ENCODE measurements at regions not wholly inside any gene's neighbourhood (a gene's known extent, or its start where the extent isn't known, plus 50 kb on each side); places are given as distances from the start of the nearest gene placed in this dataset.

GRCh38 chr7:22642454-22642853, 84.5 kb upstream of the IL6 start:
- intact Hi-C loops (cut with micrococcal nuclease): no loop called here
- H2AFZ ChIP-seq (ENCODE audit: insufficient read depth, low read depth, low read length, poor library complexity, severe bottlenecking): no peak overlapping the region
- H3K79me2 ChIP-seq (ENCODE audit: insufficient read depth, low read length): no peaks in the 10 kb centered on the region
- H3K9me3 ChIP-seq (replicated peaks in 1 of 2; ENCODE audit: control insufficient read depth in 1 of 2, insufficient read depth in 1 of 2, low read length in 2 of 2): peaks cover 20 to 26% of the 10 kb centered on the region in 2 donors
- Mint-ChIP-seq H3K4me3 (no peak overlapping the region), H3K27ac (no peak overlapping the region), H3K9me3 (peaks cover 20 to 44% (median 32%) of the 10 kb centered on the region in 7 donors), H3K27me3 (ENCODE audit: low read depth in 3 of 3) (peaks cover 0 to 5% (median 3%) of the 10 kb centered on the region in 3 donors), H3K36me3 (no peaks in the 10 kb centered on the region), H3K4me1 (no peaks in the 10 kb centered on the region)
- no peaks in the 10 kb centered on the region for H3K36me3 ChIP-seq (replicated peaks in 1 of 2; ENCODE audit: control insufficient read depth in 1 of 2, insufficient read depth in 2 of 2, low read length in 2 of 2)
- TF ChIP-seq CTCF (IDR thresholded peaks at IDR 0.05): no peak
- no peaks in the 10 kb centered on the region for H3K27me3 ChIP-seq (ENCODE audit: control insufficient read depth in 2 of 2, insufficient read depth in 2 of 2, low read length in 2 of 2)
- no peak overlapping the region for H3K9ac ChIP-seq (ENCODE audit: insufficient read depth, low read length, poor library complexity, severe bottlenecking)
- H4K20me1 ChIP-seq (ENCODE audit: insufficient read depth, low read length): no peaks in the 10 kb centered on the region
- no peak for DNase-seq
- H3K27ac ChIP-seq (ENCODE audit: low read depth in 1 of 2, low read length in 2 of 2): no peak overlapping the region
- H3K4me2 ChIP-seq (replicated peaks; ENCODE audit: extremely low read depth, low read length, poor library complexity, severe bottlenecking): no peak overlapping the region
- no peak overlapping the region for H3K4me3 ChIP-seq (replicated peaks in 1 of 3; ENCODE audit: low read depth in 2 of 3, low read length in 3 of 3)
- H3K4me1 ChIP-seq (ENCODE audit: control insufficient read depth in 1 of 2, insufficient read depth in 2 of 2, low read length in 2 of 2): no peaks in the 10 kb centered on the region

- Mint-ChIP-seq H3K9me3 (peaks cover 9 to 23% (median 15%) of the 10 kb centered on the region in 7 donors), H3K27me3 (ENCODE audit: low read depth in 3 of 3) (peaks cover under 1 to 5% (median 3%) of the 10 kb centered on the region in 3 donors), H3K36me3 (no peaks in the 10 kb centered on the region), H3K4me3 (no peak overlapping the region), H3K27ac (no peak overlapping the region), H3K4me1 (no peaks in the 10 kb centered on the region)
- Histone ChIP-seq H3K4me3 (replicated peaks in 1 of 3; ENCODE audit: low read depth in 2 of 3, low read length in 3 of 3) (no peak overlapping the region), H3K4me2 (replicated peaks; ENCODE audit: extremely low read depth, low read length, poor library complexity, severe bottlenecking) (no peak overlapping the region), H3K36me3 (replicated peaks in 1 of 2; ENCODE audit: control insufficient read depth in 1 of 2, insufficient read depth in 2 of 2, low read length in 2 of 2) (no peaks in the 10 kb centered on the region), H3K9me3 (replicated peaks in 1 of 2; ENCODE audit: control insufficient read depth in 1 of 2, insufficient read depth in 1 of 2, low read length in 2 of 2) (peaks cover 6 to 9% of the 10 kb centered on the region in 2 donors), H3K27ac (ENCODE audit: low read depth in 1 of 2, low read length in 2 of 2) (no peak overlapping the region), H4K20me1 (ENCODE audit: insufficient read depth, low read length) (no peaks in the 10 kb centered on the region), H3K79me2 (ENCODE audit: insufficient read depth, low read length) (no peaks in the 10 kb centered on the region), H3K4me1 (ENCODE audit: control insufficient read depth in 1 of 2, insufficient read depth in 2 of 2, low read length in 2 of 2) (no peaks in the 10 kb centered on the region), H2AFZ (ENCODE audit: insufficient read depth, low read depth, low read length, poor library complexity, severe bottlenecking) (no peak overlapping the region), H3K9ac (ENCODE audit: insufficient read depth, low read length, poor library complexity, severe bottlenecking) (no peak overlapping the region), H3K27me3 (ENCODE audit: control insufficient read depth in 2 of 2, insufficient read depth in 2 of 2, low read length in 2 of 2) (no peaks in the 10 kb centered on the region)
- TF ChIP-seq CTCF (IDR thresholded peaks at IDR 0.05): no peak
- no peak for DNase-seq
- 100% methylated on average over 5 of the region's 8 CpGs for WGBS (ENCODE audit: insufficient coverage)
- intact Hi-C loops (cut with micrococcal nuclease): no loop called here
These were observed 86.7 kb upstream of the IL6 start for GRCh38 chr7:22640269-22640668.

Data from CD14-positive monocyte (primary cell).